OCI-LY1 (cell line): ENCODE measurements at regions not wholly inside any gene's neighbourhood (a gene's known extent, or its start where the extent isn't known, plus 50 kb on each side); places are given as distances from the start of the nearest gene placed in this dataset.

Experiments used
- EZH2 ChIP-seq: fragments of 200-600 bp; sonication (generic), shearing (Covaris generic); IDR thresholded peaks from 2 replicates; pipeline ENCODE4 v1.8.0; 2017; ENCODE audit warnings: borderline replicate concordance, mixed run types, mild to moderate bottlenecking, antibody characterized with exemption, low read length, moderate library complexity, mixed read lengths
- TF ChIP-seq, protein P1 (sequence below): fragments of 200-600 bp; sonication (generic), shearing (Covaris generic); IDR thresholded peaks from 2 replicates; pipeline ENCODE4 v1.5.1; 2017; ENCODE audit warnings: mild to moderate bottlenecking, antibody characterized with exemption, low read length, moderate library complexity, mixed read lengths

GRCh38 chr10:89846786-89847185 is 145.4 kb downstream of the KIF20B start:
- TF ChIP-seq, protein P1, sequence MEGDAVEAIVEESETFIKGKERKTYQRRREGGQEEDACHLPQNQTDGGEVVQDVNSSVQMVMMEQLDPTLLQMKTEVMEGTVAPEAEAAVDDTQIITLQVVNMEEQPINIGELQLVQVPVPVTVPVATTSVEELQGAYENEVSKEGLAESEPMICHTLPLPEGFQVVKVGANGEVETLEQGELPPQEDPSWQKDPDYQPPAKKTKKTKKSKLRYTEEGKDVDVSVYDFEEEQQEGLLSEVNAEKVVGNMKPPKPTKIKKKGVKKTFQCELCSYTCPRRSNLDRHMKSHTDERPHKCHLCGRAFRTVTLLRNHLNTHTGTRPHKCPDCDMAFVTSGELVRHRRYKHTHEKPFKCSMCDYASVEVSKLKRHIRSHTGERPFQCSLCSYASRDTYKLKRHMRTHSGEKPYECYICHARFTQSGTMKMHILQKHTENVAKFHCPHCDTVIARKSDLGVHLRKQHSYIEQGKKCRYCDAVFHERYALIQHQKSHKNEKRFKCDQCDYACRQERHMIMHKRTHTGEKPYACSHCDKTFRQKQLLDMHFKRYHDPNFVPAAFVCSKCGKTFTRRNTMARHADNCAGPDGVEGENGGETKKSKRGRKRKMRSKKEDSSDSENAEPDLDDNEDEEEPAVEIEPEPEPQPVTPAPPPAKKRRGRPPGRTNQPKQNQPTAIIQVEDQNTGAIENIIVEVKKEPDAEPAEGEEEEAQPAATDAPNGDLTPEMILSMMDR, result no peak
- no peak for TF ChIP-seq EZH2
